ENCODE measurements at regions not wholly inside any gene's neighbourhood (a gene's known extent, or its start where the extent isn't known, plus 50 kb on each side); places are given as distances from the start of the nearest gene placed in this dataset.

- no peak overlapping the region for H3K4me2 ChIP-seq (ENCODE audit: insufficient read depth, low read length, poor library complexity, severe bottlenecking)
- no CpG with 5 or more reads among the region's 4 CpGs for WGBS, 2 donors (ENCODE audit: extremely low coverage in 2 of 2, insufficient read length in 2 of 2, insufficient replicate concordance in 1 of 2)
- no peak overlapping the region for H4K8ac ChIP-seq (ENCODE audit: low read depth, low read length)
- no peak overlapping the region for H3K18ac ChIP-seq (ENCODE audit: low read length)
- H2BK15ac ChIP-seq (ENCODE audit: low read length) = no peak overlapping the region
- DNase-seq (ENCODE audit: low spot score) = no peak
- no peak overlapping the region for H2BK12ac ChIP-seq (ENCODE audit: low read length)
- H3K9ac ChIP-seq (ENCODE audit: low read depth, low read length, poor library complexity) = no peak overlapping the region
- H3K14ac ChIP-seq (ENCODE audit: low read length) = no peak overlapping the region
- no peak overlapping the region for H3K27ac ChIP-seq (replicated peaks; ENCODE audit: low read length)
- no peaks in the 10 kb centered on the region for H3K9me3 ChIP-seq (replicated peaks in 1 of 2; ENCODE audit: control insufficient read depth in 2 of 2, insufficient read depth in 1 of 2, low read depth in 1 of 2, low read length in 2 of 2)
- no peaks in the 10 kb centered on the region for H3K79me1 ChIP-seq (ENCODE audit: low read depth, low read length)
- H3K4ac ChIP-seq (ENCODE audit: low read length) = no peak overlapping the region
- no peak overlapping the region for H2BK120ac ChIP-seq (ENCODE audit: low read depth, low read length)
- no peaks in the 10 kb centered on the region for H3K27me3 ChIP-seq (ENCODE audit: control insufficient read depth in 3 of 3, insufficient read depth in 3 of 3, low read depth in 1 of 3, low read length in 3 of 3)
- no peak overlapping the region for H3K23ac ChIP-seq (ENCODE audit: low read depth, low read length, poor library complexity)
- no peaks in the 10 kb centered on the region for H3K36me3 ChIP-seq (replicated peaks in 1 of 2; ENCODE audit: control insufficient read depth in 2 of 2, insufficient read depth in 2 of 2, low read length in 2 of 2)
- no peak overlapping the region for H4K91ac ChIP-seq (ENCODE audit: low read depth, low read length, poor library complexity)
- no peak overlapping the region for H2AFZ ChIP-seq (ENCODE audit: low read length)
- no peak overlapping the region for H2BK5ac ChIP-seq (ENCODE audit: low read length)
- no peaks in the 10 kb centered on the region for H3K4me1 ChIP-seq (ENCODE audit: control insufficient read depth in 2 of 2, insufficient read depth in 1 of 2, low read depth in 1 of 2, low read length in 2 of 2)
- H3K4me3 ChIP-seq (ENCODE audit: low read length in 2 of 2) = no peak overlapping the region
- H2AK5ac ChIP-seq (ENCODE audit: low read depth, low read length) = no peak overlapping the region
Measured at GRCh38 chr16:64254443-64255367, 867.2 kb downstream of the CDH11 start.

DNA sequence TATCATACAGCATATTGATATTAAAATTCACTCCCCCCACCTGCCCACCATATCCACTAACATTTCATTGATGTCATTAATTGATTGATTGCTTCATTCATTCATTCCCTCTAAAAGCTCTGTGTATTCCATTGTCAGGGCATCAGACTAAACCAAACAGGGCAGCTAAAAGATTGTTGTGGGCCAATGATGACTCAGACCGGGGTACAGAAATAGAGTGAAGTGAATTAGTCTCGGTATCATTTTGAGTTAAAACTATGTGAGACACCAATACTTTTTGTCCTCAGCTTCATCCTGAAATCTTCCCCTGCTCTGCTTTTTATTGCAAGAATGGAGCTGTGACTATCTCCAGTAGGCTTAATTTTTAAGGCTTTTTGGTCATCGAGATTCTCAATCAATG lies 868.3 kb downstream of the CDH11 start:
- Histone ChIP-seq H2BK12ac (ENCODE audit: low read length) (no peak overlapping the region), H3K36me3 (replicated peaks in 1 of 2; ENCODE audit: control insufficient read depth in 2 of 2, insufficient read depth in 2 of 2, low read length in 2 of 2) (no peaks in the 10 kb centered on the region), H3K4me3 (ENCODE audit: low read length in 2 of 2) (no peak overlapping the region), H4K8ac (ENCODE audit: low read depth, low read length) (no peak overlapping the region), H3K9ac (ENCODE audit: low read depth, low read length, poor library complexity) (no peak overlapping the region), H3K23ac (ENCODE audit: low read depth, low read length, poor library complexity) (no peak overlapping the region), H4K91ac (ENCODE audit: low read depth, low read length, poor library complexity) (no peak overlapping the region), H3K4me1 (ENCODE audit: control insufficient read depth in 2 of 2, insufficient read depth in 1 of 2, low read depth in 1 of 2, low read length in 2 of 2) (no peaks in the 10 kb centered on the region), H3K27ac (replicated peaks; ENCODE audit: low read length) (no peak overlapping the region), H3K18ac (ENCODE audit: low read length) (no peak overlapping the region), H3K14ac (ENCODE audit: low read length) (no peak overlapping the region), H3K27me3 (ENCODE audit: control insufficient read depth in 3 of 3, insufficient read depth in 3 of 3, low read depth in 1 of 3, low read length in 3 of 3) (no peaks in the 10 kb centered on the region), H2BK5ac (ENCODE audit: low read length) (no peak overlapping the region), H2BK15ac (ENCODE audit: low read length) (no peak overlapping the region), H2BK120ac (ENCODE audit: low read depth, low read length) (no peak overlapping the region), H3K4me2 (ENCODE audit: insufficient read depth, low read length, poor library complexity, severe bottlenecking) (no peak overlapping the region), H3K79me1 (ENCODE audit: low read depth, low read length) (no peaks in the 10 kb centered on the region), H3K9me3 (replicated peaks in 1 of 2; ENCODE audit: control insufficient read depth in 2 of 2, insufficient read depth in 1 of 2, low read depth in 1 of 2, low read length in 2 of 2) (no peaks in the 10 kb centered on the region), H3K4ac (ENCODE audit: low read length) (no peak overlapping the region), H2AFZ (ENCODE audit: low read length) (no peak overlapping the region), H2AK5ac (ENCODE audit: low read depth, low read length) (no peak overlapping the region)
- WGBS, 2 donors (ENCODE audit: extremely low coverage in 2 of 2, insufficient read length in 2 of 2, insufficient replicate concordance in 1 of 2) = no CpG with 5 or more reads among the region's 3 CpGs
- DNase-seq (ENCODE audit: low spot score) = no peak

GRCh38 chr16:64253096-64253495 lies 868.8 kb downstream of the CDH11 start:
- Histone ChIP-seq H3K9me3 (replicated peaks in 1 of 2; ENCODE audit: control insufficient read depth in 2 of 2, insufficient read depth in 1 of 2, low read depth in 1 of 2, low read length in 2 of 2) (no peaks in the 10 kb centered on the region), H3K4me1 (ENCODE audit: control insufficient read depth in 2 of 2, insufficient read depth in 1 of 2, low read depth in 1 of 2, low read length in 2 of 2) (no peaks in the 10 kb centered on the region), H2BK5ac (ENCODE audit: low read length) (no peak overlapping the region), H3K27me3 (ENCODE audit: control insufficient read depth in 3 of 3, insufficient read depth in 3 of 3, low read depth in 1 of 3, low read length in 3 of 3) (no peaks in the 10 kb centered on the region), H2AFZ (ENCODE audit: low read length) (no peak overlapping the region), H3K27ac (replicated peaks; ENCODE audit: low read length) (no peak overlapping the region), H4K8ac (ENCODE audit: low read depth, low read length) (no peak overlapping the region), H3K36me3 (replicated peaks in 1 of 2; ENCODE audit: control insufficient read depth in 2 of 2, insufficient read depth in 2 of 2, low read length in 2 of 2) (no peaks in the 10 kb centered on the region), H3K9ac (ENCODE audit: low read depth, low read length, poor library complexity) (no peak overlapping the region), H3K23ac (ENCODE audit: low read depth, low read length, poor library complexity) (no peak overlapping the region), H2BK12ac (ENCODE audit: low read length) (no peak overlapping the region), H2BK120ac (ENCODE audit: low read depth, low read length) (no peak overlapping the region), H3K4me2 (ENCODE audit: insufficient read depth, low read length, poor library complexity, severe bottlenecking) (no peak overlapping the region), H3K14ac (ENCODE audit: low read length) (no peak overlapping the region), H3K79me1 (ENCODE audit: low read depth, low read length) (no peaks in the 10 kb centered on the region), H3K4me3 (ENCODE audit: low read length in 2 of 2) (no peak overlapping the region), H3K18ac (ENCODE audit: low read length) (no peak overlapping the region), H2AK5ac (ENCODE audit: low read depth, low read length) (no peak overlapping the region), H2BK15ac (ENCODE audit: low read length) (no peak overlapping the region), H3K4ac (ENCODE audit: low read length) (no peak overlapping the region), H4K91ac (ENCODE audit: low read depth, low read length, poor library complexity) (no peak overlapping the region)
- DNase-seq (ENCODE audit: low spot score) = no peak

DNA sequence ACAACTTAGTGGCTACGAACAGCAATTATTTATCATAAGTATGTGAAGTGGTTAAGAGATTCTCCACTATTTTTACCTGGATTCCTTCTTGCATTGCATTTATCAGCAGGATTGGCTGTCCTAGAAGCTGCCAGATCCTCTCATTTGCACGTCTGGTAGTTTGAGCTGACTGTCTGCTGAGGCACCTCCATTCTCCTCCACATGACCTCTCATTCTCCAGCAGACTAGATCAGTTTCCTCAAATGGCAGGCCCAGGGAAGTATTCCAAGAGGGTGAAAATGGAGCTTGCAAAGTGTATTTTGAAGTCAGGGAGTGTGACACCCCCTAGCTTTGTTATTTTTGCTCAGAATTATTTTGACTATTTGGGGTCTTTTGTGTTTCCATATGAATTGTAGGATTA lies 870.1 kb downstream of the CDH11 start:
- no peaks in the 10 kb centered on the region for H3K79me1 ChIP-seq (ENCODE audit: low read depth, low read length)
- H3K27me3 ChIP-seq (ENCODE audit: control insufficient read depth in 3 of 3, insufficient read depth in 3 of 3, low read depth in 1 of 3, low read length in 3 of 3) = no peaks in the 10 kb centered on the region
- no peak overlapping the region for H3K23ac ChIP-seq (ENCODE audit: low read depth, low read length, poor library complexity)
- no peaks in the 10 kb centered on the region for H3K36me3 ChIP-seq (replicated peaks in 1 of 2; ENCODE audit: control insufficient read depth in 2 of 2, insufficient read depth in 2 of 2, low read length in 2 of 2)
- H2BK5ac ChIP-seq (ENCODE audit: low read length) = no peak overlapping the region
- no peak overlapping the region for H4K8ac ChIP-seq (ENCODE audit: low read depth, low read length)
- H2AK5ac ChIP-seq (ENCODE audit: low read depth, low read length) = no peak overlapping the region
- no peak overlapping the region for H3K9ac ChIP-seq (ENCODE audit: low read depth, low read length, poor library complexity)
- H2BK15ac ChIP-seq (ENCODE audit: low read length) = no peak overlapping the region
- H2AFZ ChIP-seq (ENCODE audit: low read length) = no peak overlapping the region
- H3K4me1 ChIP-seq (ENCODE audit: control insufficient read depth in 2 of 2, insufficient read depth in 1 of 2, low read depth in 1 of 2, low read length in 2 of 2) = no peaks in the 10 kb centered on the region
- H3K14ac ChIP-seq (ENCODE audit: low read length) = no peak overlapping the region
- no peak overlapping the region for H3K18ac ChIP-seq (ENCODE audit: low read length)
- H3K27ac ChIP-seq (replicated peaks; ENCODE audit: low read length) = no peak overlapping the region
- H3K9me3 ChIP-seq (replicated peaks in 1 of 2; ENCODE audit: control insufficient read depth in 2 of 2, insufficient read depth in 1 of 2, low read depth in 1 of 2, low read length in 2 of 2) = no peaks in the 10 kb centered on the region
- no peak overlapping the region for H3K4me3 ChIP-seq (ENCODE audit: low read length in 2 of 2)
- no peak overlapping the region for H2BK12ac ChIP-seq (ENCODE audit: low read length)
- no peak overlapping the region for H4K91ac ChIP-seq (ENCODE audit: low read depth, low read length, poor library complexity)
- DNase-seq (ENCODE audit: low spot score) = no peak
- no peak overlapping the region for H2BK120ac ChIP-seq (ENCODE audit: low read depth, low read length)
- H3K4me2 ChIP-seq (ENCODE audit: insufficient read depth, low read length, poor library complexity, severe bottlenecking) = no peak overlapping the region
- no peak overlapping the region for H3K4ac ChIP-seq (ENCODE audit: low read length)
- no CpG with 5 or more reads among the region's 2 CpGs for WGBS, 2 donors (ENCODE audit: extremely low coverage in 2 of 2, insufficient read length in 2 of 2, insufficient replicate concordance in 1 of 2)
